ENCODE measurements at regions not wholly inside any gene's neighbourhood (a gene's known extent, or its start where the extent isn't known, plus 50 kb on each side); places are given as distances from the start of the nearest gene placed in this dataset.

DNA sequence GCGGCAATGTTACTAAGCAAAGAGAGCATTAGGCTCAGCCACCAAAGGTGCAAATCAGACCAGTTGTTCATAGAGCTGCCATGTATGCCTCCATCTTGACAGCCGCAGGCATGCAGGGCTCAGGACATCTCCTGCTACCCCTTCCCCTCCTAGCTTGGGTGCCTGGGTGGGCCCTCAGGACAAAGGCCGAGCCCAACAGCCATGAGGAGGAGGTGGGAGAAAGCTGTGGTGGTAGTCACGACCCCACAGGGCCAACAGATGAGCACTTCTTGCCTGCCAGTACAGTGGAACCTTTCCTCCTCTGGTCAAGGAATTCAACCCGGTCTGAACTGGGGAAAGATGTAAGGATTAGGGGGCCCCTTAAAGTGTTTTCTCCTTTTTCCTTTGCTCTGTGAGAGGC is 386.4 kb upstream of the SLITRK6 start:
- TF ChIP-seq, protein P1, sequence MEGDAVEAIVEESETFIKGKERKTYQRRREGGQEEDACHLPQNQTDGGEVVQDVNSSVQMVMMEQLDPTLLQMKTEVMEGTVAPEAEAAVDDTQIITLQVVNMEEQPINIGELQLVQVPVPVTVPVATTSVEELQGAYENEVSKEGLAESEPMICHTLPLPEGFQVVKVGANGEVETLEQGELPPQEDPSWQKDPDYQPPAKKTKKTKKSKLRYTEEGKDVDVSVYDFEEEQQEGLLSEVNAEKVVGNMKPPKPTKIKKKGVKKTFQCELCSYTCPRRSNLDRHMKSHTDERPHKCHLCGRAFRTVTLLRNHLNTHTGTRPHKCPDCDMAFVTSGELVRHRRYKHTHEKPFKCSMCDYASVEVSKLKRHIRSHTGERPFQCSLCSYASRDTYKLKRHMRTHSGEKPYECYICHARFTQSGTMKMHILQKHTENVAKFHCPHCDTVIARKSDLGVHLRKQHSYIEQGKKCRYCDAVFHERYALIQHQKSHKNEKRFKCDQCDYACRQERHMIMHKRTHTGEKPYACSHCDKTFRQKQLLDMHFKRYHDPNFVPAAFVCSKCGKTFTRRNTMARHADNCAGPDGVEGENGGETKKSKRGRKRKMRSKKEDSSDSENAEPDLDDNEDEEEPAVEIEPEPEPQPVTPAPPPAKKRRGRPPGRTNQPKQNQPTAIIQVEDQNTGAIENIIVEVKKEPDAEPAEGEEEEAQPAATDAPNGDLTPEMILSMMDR (IDR thresholded peaks at IDR 0.05; ENCODE audit: low read depth, low read length, missing input control), result no peak
- TF ChIP-seq, protein P2, sequence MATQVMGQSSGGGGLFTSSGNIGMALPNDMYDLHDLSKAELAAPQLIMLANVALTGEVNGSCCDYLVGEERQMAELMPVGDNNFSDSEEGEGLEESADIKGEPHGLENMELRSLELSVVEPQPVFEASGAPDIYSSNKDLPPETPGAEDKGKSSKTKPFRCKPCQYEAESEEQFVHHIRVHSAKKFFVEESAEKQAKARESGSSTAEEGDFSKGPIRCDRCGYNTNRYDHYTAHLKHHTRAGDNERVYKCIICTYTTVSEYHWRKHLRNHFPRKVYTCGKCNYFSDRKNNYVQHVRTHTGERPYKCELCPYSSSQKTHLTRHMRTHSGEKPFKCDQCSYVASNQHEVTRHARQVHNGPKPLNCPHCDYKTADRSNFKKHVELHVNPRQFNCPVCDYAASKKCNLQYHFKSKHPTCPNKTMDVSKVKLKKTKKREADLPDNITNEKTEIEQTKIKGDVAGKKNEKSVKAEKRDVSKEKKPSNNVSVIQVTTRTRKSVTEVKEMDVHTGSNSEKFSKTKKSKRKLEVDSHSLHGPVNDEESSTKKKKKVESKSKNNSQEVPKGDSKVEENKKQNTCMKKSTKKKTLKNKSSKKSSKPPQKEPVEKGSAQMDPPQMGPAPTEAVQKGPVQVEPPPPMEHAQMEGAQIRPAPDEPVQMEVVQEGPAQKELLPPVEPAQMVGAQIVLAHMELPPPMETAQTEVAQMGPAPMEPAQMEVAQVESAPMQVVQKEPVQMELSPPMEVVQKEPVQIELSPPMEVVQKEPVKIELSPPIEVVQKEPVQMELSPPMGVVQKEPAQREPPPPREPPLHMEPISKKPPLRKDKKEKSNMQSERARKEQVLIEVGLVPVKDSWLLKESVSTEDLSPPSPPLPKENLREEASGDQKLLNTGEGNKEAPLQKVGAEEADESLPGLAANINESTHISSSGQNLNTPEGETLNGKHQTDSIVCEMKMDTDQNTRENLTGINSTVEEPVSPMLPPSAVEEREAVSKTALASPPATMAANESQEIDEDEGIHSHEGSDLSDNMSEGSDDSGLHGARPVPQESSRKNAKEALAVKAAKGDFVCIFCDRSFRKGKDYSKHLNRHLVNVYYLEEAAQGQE (IDR thresholded peaks at IDR 0.05), result no peak
- TF ChIP-seq JUND (IDR thresholded peaks at IDR 0.05) (no peak), GABPA (IDR thresholded peaks at IDR 0.05 in 1 of 2, conservative IDR thresholded peaks at IDR 0.05 in 1 of 2) (no peak), TAF1 (conservative IDR thresholded peaks at IDR 0.05) (no peak), RAD21 (IDR thresholded peaks at IDR 0.05) (no peak), YY1 (IDR thresholded peaks at IDR 0.05) (no peak), SP1 (IDR thresholded peaks at IDR 0.05) (no peak), EGR1 (IDR thresholded peaks at IDR 0.05; ENCODE audit: low read depth in 2 of 2) (no peak), RXRA (IDR thresholded peaks at IDR 0.05) (no peak), FOXA1 (IDR thresholded peaks at IDR 0.05) (no peak)
- TF ChIP-seq, protein P3, sequence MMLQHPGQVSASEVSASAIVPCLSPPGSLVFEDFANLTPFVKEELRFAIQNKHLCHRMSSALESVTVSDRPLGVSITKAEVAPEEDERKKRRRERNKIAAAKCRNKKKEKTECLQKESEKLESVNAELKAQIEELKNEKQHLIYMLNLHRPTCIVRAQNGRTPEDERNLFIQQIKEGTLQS (IDR thresholded peaks at IDR 0.05), result no peak
- TF ChIP-seq, protein P4, sequence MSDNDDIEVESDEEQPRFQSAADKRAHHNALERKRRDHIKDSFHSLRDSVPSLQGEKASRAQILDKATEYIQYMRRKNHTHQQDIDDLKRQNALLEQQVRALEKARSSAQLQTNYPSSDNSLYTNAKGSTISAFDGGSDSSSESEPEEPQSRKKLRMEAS (IDR thresholded peaks at IDR 0.05), result no peak
- TF ChIP-seq, protein P5, sequence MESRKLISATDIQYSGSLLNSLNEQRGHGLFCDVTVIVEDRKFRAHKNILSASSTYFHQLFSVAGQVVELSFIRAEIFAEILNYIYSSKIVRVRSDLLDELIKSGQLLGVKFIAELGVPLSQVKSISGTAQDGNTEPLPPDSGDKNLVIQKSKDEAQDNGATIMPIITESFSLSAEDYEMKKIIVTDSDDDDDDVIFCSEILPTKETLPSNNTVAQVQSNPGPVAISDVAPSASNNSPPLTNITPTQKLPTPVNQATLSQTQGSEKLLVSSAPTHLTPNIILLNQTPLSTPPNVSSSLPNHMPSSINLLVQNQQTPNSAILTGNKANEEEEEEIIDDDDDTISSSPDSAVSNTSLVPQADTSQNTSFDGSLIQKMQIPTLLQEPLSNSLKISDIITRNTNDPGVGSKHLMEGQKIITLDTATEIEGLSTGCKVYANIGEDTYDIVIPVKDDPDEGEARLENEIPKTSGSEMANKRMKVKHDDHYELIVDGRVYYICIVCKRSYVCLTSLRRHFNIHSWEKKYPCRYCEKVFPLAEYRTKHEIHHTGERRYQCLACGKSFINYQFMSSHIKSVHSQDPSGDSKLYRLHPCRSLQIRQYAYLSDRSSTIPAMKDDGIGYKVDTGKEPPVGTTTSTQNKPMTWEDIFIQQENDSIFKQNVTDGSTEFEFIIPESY (IDR thresholded peaks at IDR 0.05), result no peak

Data from liver (tissue), 3 donors.